ENCODE measurements at regions not wholly inside any gene's neighbourhood (a gene's known extent, or its start where the extent isn't known, plus 50 kb on each side); places are given as distances from the start of the nearest gene placed in this dataset.

- DNase-seq (ENCODE audit: low spot score): no peak
- Histone ChIP-seq H3K36me3 (ENCODE audit: insufficient read depth, low read length, poor library complexity, severe bottlenecking) (no peaks in the 10 kb centered on the region), H3K27me3 (replicated peaks; ENCODE audit: insufficient read depth, low read depth, low read length, poor library complexity) (peaks cover 84% of the 10 kb centered on the region), H3K9me3 (ENCODE audit: low read depth, low read length, poor library complexity, severe bottlenecking) (no peaks in the 10 kb centered on the region), H3K27ac (ENCODE audit: low read depth, low read length, poor library complexity, severe bottlenecking) (no peak overlapping the region), H3K4me3 (ENCODE audit: low read depth, low read length, poor library complexity, severe bottlenecking) (no peak overlapping the region), H3K4me1 (ENCODE audit: insufficient read depth, low read length, poor library complexity, severe bottlenecking) (no peaks in the 10 kb centered on the region)
- TF ChIP-seq, protein P1, sequence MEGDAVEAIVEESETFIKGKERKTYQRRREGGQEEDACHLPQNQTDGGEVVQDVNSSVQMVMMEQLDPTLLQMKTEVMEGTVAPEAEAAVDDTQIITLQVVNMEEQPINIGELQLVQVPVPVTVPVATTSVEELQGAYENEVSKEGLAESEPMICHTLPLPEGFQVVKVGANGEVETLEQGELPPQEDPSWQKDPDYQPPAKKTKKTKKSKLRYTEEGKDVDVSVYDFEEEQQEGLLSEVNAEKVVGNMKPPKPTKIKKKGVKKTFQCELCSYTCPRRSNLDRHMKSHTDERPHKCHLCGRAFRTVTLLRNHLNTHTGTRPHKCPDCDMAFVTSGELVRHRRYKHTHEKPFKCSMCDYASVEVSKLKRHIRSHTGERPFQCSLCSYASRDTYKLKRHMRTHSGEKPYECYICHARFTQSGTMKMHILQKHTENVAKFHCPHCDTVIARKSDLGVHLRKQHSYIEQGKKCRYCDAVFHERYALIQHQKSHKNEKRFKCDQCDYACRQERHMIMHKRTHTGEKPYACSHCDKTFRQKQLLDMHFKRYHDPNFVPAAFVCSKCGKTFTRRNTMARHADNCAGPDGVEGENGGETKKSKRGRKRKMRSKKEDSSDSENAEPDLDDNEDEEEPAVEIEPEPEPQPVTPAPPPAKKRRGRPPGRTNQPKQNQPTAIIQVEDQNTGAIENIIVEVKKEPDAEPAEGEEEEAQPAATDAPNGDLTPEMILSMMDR (conservative IDR thresholded peaks at IDR 0.05; ENCODE audit: low read depth, low read length): no peak
- no peak for TF ChIP-seq EZH2 (IDR thresholded peaks at IDR 0.05; ENCODE audit: borderline replicate concordance, low read depth, low read length, poor library complexity, severe bottlenecking)
- intact Hi-C loops (cut with micrococcal nuclease; ENCODE audit: unreplicated experiment): no loop called here
- BruUV-seq (replicated peaks): no TSS peak
- ChIA-PET CTCF (interaction anchor here (0.7 kb wide), 1 partner anchor 1159 kb away, joined by 5 read pairs; no protein-coding TSS in a partner anchor), POLR2A (ENCODE audit: low non-redundant PET) (no interaction called here)
Observed at GRCh38 chr5:5645198-5645597, 222.7 kb downstream of the ICE1 start.

- Histone ChIP-seq H3K9me3 (ENCODE audit: low read depth, low read length, poor library complexity, severe bottlenecking) (no peaks in the 10 kb centered on the region), H3K4me1 (ENCODE audit: insufficient read depth, low read length, poor library complexity, severe bottlenecking) (no peaks in the 10 kb centered on the region), H3K36me3 (ENCODE audit: insufficient read depth, low read length, poor library complexity, severe bottlenecking) (no peaks in the 10 kb centered on the region), H3K27me3 (replicated peaks; ENCODE audit: insufficient read depth, low read depth, low read length, poor library complexity) (peaks cover 83% of the 10 kb centered on the region), H3K27ac (ENCODE audit: low read depth, low read length, poor library complexity, severe bottlenecking) (no peak overlapping the region), H3K4me3 (ENCODE audit: low read depth, low read length, poor library complexity, severe bottlenecking) (no peak overlapping the region)
- no peak for TF ChIP-seq EZH2 (IDR thresholded peaks at IDR 0.05; ENCODE audit: borderline replicate concordance, low read depth, low read length, poor library complexity, severe bottlenecking)
- TF ChIP-seq, protein P1 (conservative IDR thresholded peaks at IDR 0.05; ENCODE audit: low read depth, low read length): no peak
- CTCF ChIA-PET: no interaction called here
- intact Hi-C loops (cut with micrococcal nuclease; ENCODE audit: unreplicated experiment): no loop called here
- POLR2A ChIA-PET (ENCODE audit: low non-redundant PET): no interaction called here
- DNase-seq (ENCODE audit: low spot score): no peak
- no TSS peak for BruUV-seq (replicated peaks)
Observed at GRCh38 chr5:5644249-5644648, 221.8 kb downstream of the ICE1 start.

GRCh38 chr5:5643481-5643880, 221.0 kb downstream of the ICE1 start:
- no peak overlapping the region for H3K4me3 ChIP-seq (ENCODE audit: low read depth, low read length, poor library complexity, severe bottlenecking)
- no peaks in the 10 kb centered on the region for H3K9me3 ChIP-seq (ENCODE audit: low read depth, low read length, poor library complexity, severe bottlenecking)
- no peak for DNase-seq (ENCODE audit: low spot score)
- CTCF ChIA-PET: no interaction called here
- POLR2A ChIA-PET (ENCODE audit: low non-redundant PET): no interaction called here
- no TSS peak for BruUV-seq (replicated peaks)
- intact Hi-C loops (cut with micrococcal nuclease; ENCODE audit: unreplicated experiment): no loop called here
- no peak overlapping the region for H3K27ac ChIP-seq (ENCODE audit: low read depth, low read length, poor library complexity, severe bottlenecking)
- TF ChIP-seq, protein P1 (conservative IDR thresholded peaks at IDR 0.05; ENCODE audit: low read depth, low read length): no peak
- no peak for TF ChIP-seq EZH2 (IDR thresholded peaks at IDR 0.05; ENCODE audit: borderline replicate concordance, low read depth, low read length, poor library complexity, severe bottlenecking)
- no peaks in the 10 kb centered on the region for H3K4me1 ChIP-seq (ENCODE audit: insufficient read depth, low read length, poor library complexity, severe bottlenecking)
- peaks cover 83% of the 10 kb centered on the region for H3K27me3 ChIP-seq (replicated peaks; ENCODE audit: insufficient read depth, low read depth, low read length, poor library complexity)
- H3K36me3 ChIP-seq (ENCODE audit: insufficient read depth, low read length, poor library complexity, severe bottlenecking): no peaks in the 10 kb centered on the region
